Retinal pigment epithelial cell (primary cell): ENCODE measurements at regions not wholly inside any gene's neighbourhood (a gene's known extent, or its start where the extent isn't known, plus 50 kb on each side); places are given as distances from the start of the nearest gene placed in this dataset.

Experiments
- DNase-seq: peaks from one replicate; pipeline ENCODE4 v3.0.0-alpha.2; 2010; ENCODE audit warnings: low read depth
- H3K4me3 ChIP-seq: 2 replicates; pipeline ENCODE4 v1.5.1; 2011; ENCODE audit warnings: mild to moderate bottlenecking, low read length, control low read depth, moderate library complexity
- CTCF ChIP-seq: conservative IDR thresholded peaks from 2 replicates; pipeline ENCODE4 v1.5.1; 2011; ENCODE audit warnings: low read depth, low read length, control low read depth, inconsistent platforms

GRCh38 chr4:79209822-79210635 lies 115.8 kb downstream of the NAA11 start:
- DNase-seq: no peak
- H3K4me3 ChIP-seq: no peak overlapping the region
- TF ChIP-seq CTCF: no peak

- no peak overlapping the region for H3K4me3 ChIP-seq
- no peak for TF ChIP-seq CTCF
- no peak for DNase-seq
Observed at GRCh38 chr4:79209081-79209480, 116.8 kb downstream of the NAA11 start.

- DNase-seq: no peak
- no peak for TF ChIP-seq CTCF
- no peak overlapping the region for H3K4me3 ChIP-seq
Observed at GRCh38 chr4:79207281-79207680, 118.6 kb downstream of the NAA11 start.

GRCh38 chr4:79206660-79207059 lies 119.2 kb downstream of the NAA11 start:
- no peak for TF ChIP-seq CTCF
- H3K4me3 ChIP-seq: no peak overlapping the region
- no peak for DNase-seq

- no peak for TF ChIP-seq CTCF
- DNase-seq: no peak
- H3K4me3 ChIP-seq: no peak overlapping the region
Observed at GRCh38 chr4:79205121-79205520, 120.7 kb downstream of the NAA11 start.

- no peak overlapping the region for H3K4me3 ChIP-seq
- TF ChIP-seq CTCF: no peak
- no peak for DNase-seq
Observed at GRCh38 chr4:79201971-79202370, 123.9 kb downstream of the NAA11 start.

- no peak for DNase-seq
- no peak overlapping the region for H3K4me3 ChIP-seq
- TF ChIP-seq CTCF: no peak
Observed at GRCh38 chr4:79199743-79200142, 126.1 kb downstream of the NAA11 start.
